ENCODE measurements at regions not wholly inside any gene's neighbourhood (a gene's known extent, or its start where the extent isn't known, plus 50 kb on each side); places are given as distances from the start of the nearest gene placed in this dataset.
A peak's percentile ranks its signal among the peaks of the same experiment; 100 is the strongest.
"Not testable (repeated sequence)": the region's sequence is repeated elsewhere in the genome, so short reads cannot be mapped to it uniquely, and the experiment has no call there.

- no peak for DNase-seq (ENCODE audit: low read depth in 2 of 2)
These were observed 470.6 kb downstream of the PRDM9 start for GRCh38 chr5:23977997-23978396.

- DNase-seq (ENCODE audit: low read depth in 2 of 2), result no peak
These were observed 484.0 kb downstream of the PRDM9 start for GRCh38 chr5:23991406-23991805.

- DNase-seq (ENCODE audit: low read depth in 2 of 2), result no peak
These were observed 487.4 kb downstream of the PRDM9 start for GRCh38 chr5:23994581-23995370.

- no peak for DNase-seq (ENCODE audit: low read depth in 2 of 2)
These were observed 489.1 kb downstream of the PRDM9 start for GRCh38 chr5:23996525-23996924.

GRCh38 chr5:24005384-24005783, 498.0 kb downstream of the PRDM9 start:
- DNase-seq (ENCODE audit: low read depth in 2 of 2), result no peak

- not testable (repeated sequence) for DNase-seq (ENCODE audit: low read depth in 2 of 2)
These were observed 510.3 kb downstream of the PRDM9 start for GRCh38 chr5:24017710-24018109.

- DNase-seq (ENCODE audit: low read depth in 2 of 2), result no peak
These were observed 518.9 kb downstream of the PRDM9 start for GRCh38 chr5:24026288-24026687.

GRCh38 chr5:24042688-24043087, 535.3 kb downstream of the PRDM9 start:
- DNase-seq (ENCODE audit: low read depth in 2 of 2), result no peak

- no peak for DNase-seq (ENCODE audit: low read depth in 2 of 2)
These were observed 537.6 kb downstream of the PRDM9 start for GRCh38 chr5:24045046-24045445.

- no peak for DNase-seq (ENCODE audit: low read depth in 2 of 2)
These were observed 546.3 kb downstream of the PRDM9 start for GRCh38 chr5:24053737-24054136.

- DNase-seq (ENCODE audit: low read depth in 2 of 2), result no peak
These were observed 551.6 kb downstream of the PRDM9 start for GRCh38 chr5:24059006-24059405.

- no peak for DNase-seq (ENCODE audit: low read depth in 2 of 2)
These were observed 552.3 kb downstream of the PRDM9 start for GRCh38 chr5:24059716-24060115.

GRCh38 chr5:24065779-24066178, 558.4 kb downstream of the PRDM9 start:
- DNase-seq (ENCODE audit: low read depth in 2 of 2), result no peak

- no peak for DNase-seq (ENCODE audit: low read depth in 2 of 2)
These were observed 559.8 kb downstream of the PRDM9 start for GRCh38 chr5:24067208-24067607.

GRCh38 chr5:24068524-24068923, 561.1 kb downstream of the PRDM9 start:
- no peak for DNase-seq (ENCODE audit: low read depth in 2 of 2)

- no peak for DNase-seq (ENCODE audit: low read depth in 2 of 2)
These were observed 565.7 kb downstream of the PRDM9 start for GRCh38 chr5:24073107-24073506.

- DNase-seq (ENCODE audit: low read depth in 2 of 2), result no peak
These were observed 564.7 kb downstream of the CDH10 start for GRCh38 chr5:24080046-24080445.

- DNase-seq (ENCODE audit: low read depth in 2 of 2), result no peak
These were observed 550.6 kb downstream of the CDH10 start for GRCh38 chr5:24094081-24094679.

- no peak for DNase-seq (ENCODE audit: low read depth in 2 of 2)
These were observed 542.8 kb downstream of the CDH10 start for GRCh38 chr5:24102010-24102409.

- DNase-seq (ENCODE audit: low read depth in 2 of 2), result no peak
These were observed 541.2 kb downstream of the CDH10 start for GRCh38 chr5:24103451-24104023.

- peak in 1 of 2 donors; percentile 1 for DNase-seq (ENCODE audit: low read depth in 2 of 2)
These were observed 534.7 kb downstream of the CDH10 start for GRCh38 chr5:24110004-24110615.

GRCh38 chr5:24112420-24112819, 532.4 kb downstream of the CDH10 start:
- no peak for DNase-seq (ENCODE audit: low read depth in 2 of 2)
